ENCODE measurements at regions not wholly inside any gene's neighbourhood (a gene's known extent, or its start where the extent isn't known, plus 50 kb on each side); places are given as distances from the start of the nearest gene placed in this dataset.

GRCh38 chr12:125208942-125209341 lies 143.7 kb downstream of the AACS start:
- WGBS, 5 donors: 79 to 88% (median 83%) methylated on average over 12 of the region's 12 CpGs
- H3K27me3 ChIP-seq (replicated peaks in 1 of 7): peaks cover 0 to 82% (median 0%) of the 10 kb centered on the region in 7 donors
- DNase-seq: no peak
- H3K27ac ChIP-seq: no peak overlapping the region
- TF ChIP-seq, protein P1, sequence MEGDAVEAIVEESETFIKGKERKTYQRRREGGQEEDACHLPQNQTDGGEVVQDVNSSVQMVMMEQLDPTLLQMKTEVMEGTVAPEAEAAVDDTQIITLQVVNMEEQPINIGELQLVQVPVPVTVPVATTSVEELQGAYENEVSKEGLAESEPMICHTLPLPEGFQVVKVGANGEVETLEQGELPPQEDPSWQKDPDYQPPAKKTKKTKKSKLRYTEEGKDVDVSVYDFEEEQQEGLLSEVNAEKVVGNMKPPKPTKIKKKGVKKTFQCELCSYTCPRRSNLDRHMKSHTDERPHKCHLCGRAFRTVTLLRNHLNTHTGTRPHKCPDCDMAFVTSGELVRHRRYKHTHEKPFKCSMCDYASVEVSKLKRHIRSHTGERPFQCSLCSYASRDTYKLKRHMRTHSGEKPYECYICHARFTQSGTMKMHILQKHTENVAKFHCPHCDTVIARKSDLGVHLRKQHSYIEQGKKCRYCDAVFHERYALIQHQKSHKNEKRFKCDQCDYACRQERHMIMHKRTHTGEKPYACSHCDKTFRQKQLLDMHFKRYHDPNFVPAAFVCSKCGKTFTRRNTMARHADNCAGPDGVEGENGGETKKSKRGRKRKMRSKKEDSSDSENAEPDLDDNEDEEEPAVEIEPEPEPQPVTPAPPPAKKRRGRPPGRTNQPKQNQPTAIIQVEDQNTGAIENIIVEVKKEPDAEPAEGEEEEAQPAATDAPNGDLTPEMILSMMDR (IDR thresholded peaks at IDR 0.05 in 8 of 11, conservative IDR thresholded peaks at IDR 0.05 in 3 of 11): no peak
- no peak for TF ChIP-seq POLR2A (IDR thresholded peaks at IDR 0.05)
- TF ChIP-seq POLR2AphosphoS5 (IDR thresholded peaks at IDR 0.05): no peak
- H3K4me3 ChIP-seq: no peak overlapping the region
- H3K9me3 ChIP-seq: no peaks in the 10 kb centered on the region
- no peaks in the 10 kb centered on the region for H3K4me1 ChIP-seq
- intact Hi-C loops (cut with DNase I; ENCODE audit: low total_unique reads): no loop called here
- H3K36me3 ChIP-seq: no peaks in the 10 kb centered on the region

GRCh38 chr12:125210104-125210755 lies 145.0 kb downstream of the AACS start:
- intact Hi-C loops (cut with DNase I; ENCODE audit: low total_unique reads): no loop called here
- H3K4me1 ChIP-seq: no peaks in the 10 kb centered on the region
- DNase-seq: no peak
- TF ChIP-seq POLR2A (IDR thresholded peaks at IDR 0.05) (no peak), POLR2AphosphoS5 (IDR thresholded peaks at IDR 0.05) (no peak)
- TF ChIP-seq, protein P1 (IDR thresholded peaks at IDR 0.05 in 8 of 11, conservative IDR thresholded peaks at IDR 0.05 in 3 of 11): no peak
- H3K27me3 ChIP-seq (replicated peaks in 1 of 7): peaks cover 0 to 86% (median 0%) of the 10 kb centered on the region in 7 donors
- H3K27ac ChIP-seq: no peak overlapping the region
- H3K4me3 ChIP-seq: no peak overlapping the region
- 69 to 78% (median 71%) methylated on average over 8 of the region's 8 CpGs for WGBS, 5 donors
- H3K9me3 ChIP-seq: peaks cover 0 to 9% (median 0%) of the 10 kb centered on the region in 8 donors
- H3K36me3 ChIP-seq: no peaks in the 10 kb centered on the region

- Histone ChIP-seq H3K9me3 (peaks cover 0 to 9% (median 0%) of the 10 kb centered on the region in 8 donors), H3K27me3 (replicated peaks in 1 of 7) (peaks cover 0 to 74% (median 0%) of the 10 kb centered on the region in 7 donors), H3K4me1 (no peaks in the 10 kb centered on the region), H3K4me3 (no peak overlapping the region), H3K36me3 (no peaks in the 10 kb centered on the region), H3K27ac (no peak overlapping the region)
- no peak for DNase-seq
- intact Hi-C loops (cut with DNase I; ENCODE audit: low total_unique reads): no loop called here
- 68 to 79% (median 74%) methylated on average over 7 of the region's 7 CpGs for WGBS, 5 donors
- no peak for TF ChIP-seq POLR2A (IDR thresholded peaks at IDR 0.05)
- no peak for TF ChIP-seq POLR2AphosphoS5 (IDR thresholded peaks at IDR 0.05)
- TF ChIP-seq, protein P1 (IDR thresholded peaks at IDR 0.05 in 8 of 11, conservative IDR thresholded peaks at IDR 0.05 in 3 of 11): no peak
Observed at GRCh38 chr12:125211464-125211863, 146.2 kb downstream of the AACS start.

- no peaks in the 10 kb centered on the region for H3K4me1 ChIP-seq
- no peak overlapping the region for H3K27ac ChIP-seq
- H3K4me3 ChIP-seq: no peak overlapping the region
- peaks cover 0 to 75% (median 0%) of the 10 kb centered on the region in 7 donors for H3K27me3 ChIP-seq (replicated peaks in 1 of 7)
- DNase-seq: no peak
- peaks cover 0 to 9% (median 0%) of the 10 kb centered on the region in 8 donors for H3K9me3 ChIP-seq
- intact Hi-C loops (cut with DNase I; ENCODE audit: low total_unique reads): no loop called here
- TF ChIP-seq, protein P1 (IDR thresholded peaks at IDR 0.05 in 8 of 11, conservative IDR thresholded peaks at IDR 0.05 in 3 of 11): no peak
- TF ChIP-seq POLR2A (IDR thresholded peaks at IDR 0.05): no peak
- no peak for TF ChIP-seq POLR2AphosphoS5 (IDR thresholded peaks at IDR 0.05)
- H3K36me3 ChIP-seq: no peaks in the 10 kb centered on the region
- 74 to 85% (median 79%) methylated on average over 4 to 5 of the region's 5 CpGs for WGBS, 5 donors
Observed at GRCh38 chr12:125214289-125214688, 149.1 kb downstream of the AACS start.
